Heart right ventricle (tissue), 16 donors: ENCODE measurements at regions not wholly inside any gene's neighbourhood (a gene's known extent, or its start where the extent isn't known, plus 50 kb on each side); places are given as distances from the start of the nearest gene placed in this dataset.

Experiments used
- ATAC-seq, 8 donors: fragments of 200-7000 bp; cut with Tn5 transposase; one replicate each; pipeline ENCODE4 v1.9.1; 2020; ENCODE audit warnings: mild to moderate bottlenecking in 8 of 8, moderate library complexity in 8 of 8, moderate number of reproducible peaks in 1 of 8
- DNase-seq, 2 donors: peaks; one replicate each; pipeline ENCODE4 v3.0.0-alpha.2; 2020
- H3K27ac ChIP-seq, 10 donors: fragments of 200-600 bp; sonication (generic) in 2 of 10; one replicate each; pipeline versions ENCODE4 v1.5.0 to v1.8.0; 2020 to 2022; ENCODE audit warnings: mild to moderate bottlenecking in 3 of 10
- H3K27me3 ChIP-seq, 7 donors: fragments of 200-600 bp; one replicate each; pipeline ENCODE4 v1.8.0; 2021 to 2022; ENCODE audit warnings: mild to moderate bottlenecking in 2 of 7
- H3K36me3 ChIP-seq, 9 donors: fragments of 200-600 bp; sonication (generic) in 1 of 9; one replicate each; pipeline versions ENCODE4 v1.5.0 to v1.8.0; 2020 to 2022; ENCODE audit warnings: mild to moderate bottlenecking in 2 of 9
- H3K4me1 ChIP-seq, 9 donors: fragments of 200-600 bp; sonication (generic) in 1 of 9; one replicate each; pipeline versions ENCODE4 v1.5.0 to v1.8.0; 2020 to 2022; ENCODE audit warnings: mild to moderate bottlenecking in 4 of 9
- H3K4me3 ChIP-seq, 10 donors: fragments of 200-600 bp; sonication (generic) in 2 of 10; one replicate each; pipeline versions ENCODE4 v1.5.0 to v1.8.0; 2020 to 2022; ENCODE audit warnings: mild to moderate bottlenecking in 7 of 10, moderate library complexity in 2 of 10
- H3K9me3 ChIP-seq, 11 donors: fragments of 200-600 bp in 10 of 11; sonication (generic) in 2 of 11; one replicate each; pipeline versions ENCODE4 v1.5.0 to v1.8.0; 2013 to 2022; ENCODE audit warnings: mild to moderate bottlenecking in 2 of 11, control low read depth in 1 of 11, moderate library complexity in 1 of 11
- CTCF ChIP-seq, 9 donors: fragments of 200-600 bp; sonication (generic) in 2 of 9; IDR thresholded peaks; one replicate each; pipeline versions ENCODE4 v1.5.0 to v1.8.0; 2021 to 2022; ENCODE audit warnings: antibody characterized with exemption in 9 of 9, mild to moderate bottlenecking in 5 of 9, moderate library complexity in 1 of 9
- WGBS, 2 donors: extraction: QIAGEN DNeasy Blood & Tissue Kit; methylation state at CpG; one replicate each; pipeline ENCODE4 v1.1.7; 2013; ENCODE audit warnings: inconsistent platforms in 1 of 2; 5-methylcytosine and 5-hydroxymethylcytosine counted together
- intact Hi-C, 10 donors: fragments of 100-400 bp; cut with DNase I; formaldehyde crosslinking; loops; one replicate each; pipeline versions ENCODE4 v1.11.1 to v1.14.2; 2022
- donor health status: Arrhythmogenic right ventricular cardiomyopathy.
- donor health status: ischemic (EF 13 %, LVEDD 7.1; RV severe dilation, severe dysfunction).
- donor health status: healthy with polysubstance abuse.
- donor health status: DM: no; HTN: yes; CAD: no.
- donor health status: DM: no; HTN: no; CAD: no.
- donor health status: ischemic (EF 25% LVEDD 6.9; RV normal size, moderate dysfunction).
- donor health status: ischemic (EF 25% LVEDD 5.7; RV mildly dilated, moderate dysfunction).
- donor health status: healthy.
- donor health status: DM: yes; HTN: yes; CAD: no.
- donor health status: Ischemic cardiomyopathy.
- donor health status: ischemic (EF 35%, LVEDD 5.7; RV mildly dilated, moderate dysfunction).
- donor health status: nonischemic (EF 11% LVEDD 7.7; RV severe dilation, severe dysfunction).
- donor health status: DM: yes; HTN: yes; CAD: no.
- donor health status: PGD.
- donor health status: ischemic (EF 29% LVEDD 5.4; RV normal size, mild dysfunction).
- donor health status: nonischemic (EF 23%, LVEDD 6.1; RV moderate dilation, normal function).

GRCh38 chr12:115243933-115244628, 560.1 kb upstream of the TBX3 start:
- Histone ChIP-seq H3K4me1 (peaks cover 0 to 15% (median 0%) of the 10 kb centered on the region in 9 donors), H3K27me3 (peaks cover 0 to 7% (median 0%) of the 10 kb centered on the region in 7 donors), H3K27ac (no peak overlapping the region), H3K36me3 (no peaks in the 10 kb centered on the region), H3K9me3 (no peaks in the 10 kb centered on the region), H3K4me3 (no peak overlapping the region)
- DNase-seq, result peak in 1 of 2 donors; percentile 16
- intact Hi-C loops, result no loop called here
- no peak for ATAC-seq
- WGBS, 2 donors, result 82% methylated on average over 5 of the region's 5 CpGs
- TF ChIP-seq CTCF (IDR thresholded peaks at IDR 0.05), result no peak

GRCh38 chr12:115240251-115240650, 556.3 kb upstream of the TBX3 start:
- Histone ChIP-seq H3K9me3 (no peaks in the 10 kb centered on the region), H3K27me3 (peaks cover 0 to 7% (median 0%) of the 10 kb centered on the region in 7 donors), H3K36me3 (no peaks in the 10 kb centered on the region), H3K4me1 (peaks cover 0 to 10% (median 0%) of the 10 kb centered on the region in 9 donors), H3K4me3 (no peak overlapping the region), H3K27ac (no peak overlapping the region)
- 77 to 93% methylated on average over 1 of the region's 1 CpG for WGBS, 2 donors
- TF ChIP-seq CTCF (IDR thresholded peaks at IDR 0.05), result no peak
- intact Hi-C loops, result no loop called here
- no peak for ATAC-seq
- no peak for DNase-seq

GRCh38 chr12:115235880-115236279, 551.9 kb upstream of the TBX3 start:
- intact Hi-C loops, result loop anchor here in 1 of 10 donors (1.0 kb wide), 1 partner anchor 23 kb away; no protein-coding TSS in a partner anchor
- no peak for ATAC-seq

GRCh38 chr12:115233891-115234543, 550.0 kb upstream of the TBX3 start:
- Histone ChIP-seq H3K4me3 (no peak overlapping the region), H3K27ac (no peak overlapping the region), H3K27me3 (peaks cover 0 to 9% (median 0%) of the 10 kb centered on the region in 7 donors), H3K36me3 (no peaks in the 10 kb centered on the region), H3K4me1 (no peaks in the 10 kb centered on the region), H3K9me3 (peaks cover 0 to 7% (median 0%) of the 10 kb centered on the region in 11 donors)
- TF ChIP-seq CTCF (IDR thresholded peaks at IDR 0.05), result no peak
- 43% methylated on average over 6 of the region's 6 CpGs for WGBS, 2 donors
- ATAC-seq (no peak), DNase-seq (no peak)
- intact Hi-C loops, result no loop called here

More at GRCh38 chr12:115235880-115236279, 551.9 kb upstream of the TBX3 start:
- Histone ChIP-seq H3K27me3 (peaks cover 0 to 9% (median 0%) of the 10 kb centered on the region in 7 donors), H3K4me1 (no peaks in the 10 kb centered on the region), H3K36me3 (no peaks in the 10 kb centered on the region), H3K9me3 (peaks cover 0 to 7% (median 0%) of the 10 kb centered on the region in 11 donors), H3K4me3 (no peak overlapping the region), H3K27ac (no peak overlapping the region)
- no peak for DNase-seq
- 65 to 79% methylated on average over 1 of the region's 1 CpG for WGBS, 2 donors
- no peak for TF ChIP-seq CTCF (IDR thresholded peaks at IDR 0.05)
